Colon (tissue), 2 donors: ENCODE measurements at regions not wholly inside any gene's neighbourhood (a gene's known extent, or its start where the extent isn't known, plus 50 kb on each side); places are given as distances from the start of the nearest gene placed in this dataset.

Experiments used
- FAIRE-seq: peaks from 2 replicates; lab custom pipeline; 2012; peaks lifted over from hg19 to GRCh38; lab: Jason Lieb, UNC
- donor health status: control.
- donor health status: control.

GRCh38 chr4:28686618-28687017, 1826.0 kb downstream of the STIM2 start:
- no peak for FAIRE-seq

- no peak for FAIRE-seq
Measured at GRCh38 chr4:28690890-28691289, 1830.2 kb downstream of the STIM2 start.

GRCh38 chr4:28702571-28702970, 1841.9 kb downstream of the STIM2 start:
- FAIRE-seq, result no peak

- no peak for FAIRE-seq
Measured at GRCh38 chr4:28709891-28710290, 1849.2 kb downstream of the STIM2 start.

- FAIRE-seq, result no peak
Measured at GRCh38 chr4:28723371-28723770, 1862.7 kb downstream of the STIM2 start.

GRCh38 chr4:28724239-28724638, 1863.6 kb downstream of the STIM2 start:
- no peak for FAIRE-seq

- FAIRE-seq, result no peak
Measured at GRCh38 chr4:28730304-28730703, 1869.7 kb downstream of the STIM2 start.

GRCh38 chr4:28744066-28744465, 1883.4 kb downstream of the STIM2 start:
- no peak for FAIRE-seq

GRCh38 chr4:28754376-28754775, 1893.7 kb downstream of the STIM2 start:
- FAIRE-seq, result no peak

GRCh38 chr4:28755081-28755480, 1894.4 kb downstream of the STIM2 start:
- no peak for FAIRE-seq

- FAIRE-seq, result no peak
Measured at GRCh38 chr4:28759064-28759463, 1898.4 kb downstream of the STIM2 start.

- no peak for FAIRE-seq
Measured at GRCh38 chr4:28760003-28760402, 1899.4 kb downstream of the STIM2 start.

- no peak for FAIRE-seq
Measured at GRCh38 chr4:28772066-28772465, 1911.4 kb downstream of the STIM2 start.

GRCh38 chr4:28772788-28773187, 1912.1 kb downstream of the STIM2 start:
- no peak for FAIRE-seq

- no peak for FAIRE-seq
Measured at GRCh38 chr4:28774344-28774743, 1913.7 kb downstream of the STIM2 start.

- no peak for FAIRE-seq
Measured at GRCh38 chr4:28776004-28776403, 1915.4 kb downstream of the STIM2 start.

- FAIRE-seq, result no peak
Measured at GRCh38 chr4:28784188-28784587, 1923.5 kb downstream of the STIM2 start.

GRCh38 chr4:28787947-28788346, 1927.3 kb downstream of the STIM2 start:
- no peak for FAIRE-seq

- no peak for FAIRE-seq
Measured at GRCh38 chr4:28788929-28789490, 1928.4 kb downstream of the STIM2 start.

- FAIRE-seq, result no peak
Measured at GRCh38 chr4:28792917-28793597, 1927.1 kb upstream of the PCDH7 start.

- FAIRE-seq, result no peak
Measured at GRCh38 chr4:28799696-28800095, 1920.5 kb upstream of the PCDH7 start.

- FAIRE-seq, result no peak
Measured at GRCh38 chr4:28811025-28811424, 1909.1 kb upstream of the PCDH7 start.

GRCh38 chr4:28822163-28822562, 1898.0 kb upstream of the PCDH7 start:
- FAIRE-seq, result no peak

- FAIRE-seq, result no peak
Measured at GRCh38 chr4:28827866-28828265, 1892.3 kb upstream of the PCDH7 start.
